ENCODE measurements at regions not wholly inside any gene's neighbourhood (a gene's known extent, or its start where the extent isn't known, plus 50 kb on each side); places are given as distances from the start of the nearest gene placed in this dataset.

DNA sequence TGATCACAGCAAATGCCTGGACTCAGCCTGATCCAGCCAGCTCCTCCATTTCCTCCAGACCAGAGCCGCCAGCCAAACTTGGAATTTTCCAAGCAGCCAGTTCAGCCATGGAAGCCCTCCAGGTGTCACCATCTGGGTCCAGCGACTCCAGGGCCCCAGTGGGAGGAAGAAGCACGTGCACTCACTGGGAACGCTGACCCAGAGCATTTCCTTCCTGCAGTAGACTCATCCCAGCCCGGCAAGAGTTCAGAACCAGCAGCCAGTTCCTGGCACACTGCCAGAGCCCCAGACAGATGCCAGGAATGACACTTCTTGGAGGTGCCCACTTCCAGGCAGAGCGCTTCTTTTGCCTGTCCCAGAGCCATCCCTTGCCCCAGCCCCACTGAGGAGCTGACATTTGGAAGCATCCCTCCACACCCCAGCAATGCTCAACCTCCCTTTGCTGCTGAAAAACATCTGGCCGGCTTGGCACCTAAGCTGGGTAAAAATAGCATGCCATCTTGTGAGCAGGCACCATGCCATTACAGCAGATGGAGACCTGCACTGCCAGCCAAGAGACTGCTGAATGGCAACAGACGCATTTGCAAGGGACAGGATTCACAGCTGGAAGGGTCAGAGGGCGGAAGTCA is 460.3 kb upstream of the PROK2 start:
- Histone ChIP-seq H3K36me3 (replicated peaks; ENCODE audit: control insufficient read depth, insufficient read depth, low read length) (no peaks in the 10 kb centered on the region), H3K4me3 (ENCODE audit: insufficient read depth, low read depth, low read length) (no peak overlapping the region), H3K27me3 (ENCODE audit: control insufficient read depth, insufficient read depth, low read length) (no peaks in the 10 kb centered on the region)
- DNase-seq, result no peak

DNA sequence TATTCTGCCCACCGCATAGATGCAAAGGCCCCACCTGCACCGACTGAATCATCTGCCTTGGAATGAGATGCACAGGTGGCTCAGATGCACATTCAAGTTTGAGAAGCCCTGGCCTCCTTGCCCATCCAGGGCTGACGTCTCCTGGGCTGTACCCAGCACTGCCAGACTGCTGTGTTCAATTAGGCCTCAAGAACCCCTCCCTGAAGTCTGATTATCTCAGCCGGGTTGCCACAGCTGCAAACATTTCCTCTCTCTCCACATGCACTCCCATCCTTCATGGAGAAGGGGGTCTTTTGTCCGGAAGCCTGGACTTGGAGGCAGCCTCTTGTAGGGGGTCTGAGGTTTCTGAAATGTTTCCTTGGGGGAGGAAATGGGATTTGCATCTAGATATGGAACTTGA is 459.4 kb upstream of the PROK2 start:
- Histone ChIP-seq H3K4me3 (ENCODE audit: insufficient read depth, low read depth, low read length) (no peak overlapping the region), H3K27me3 (ENCODE audit: control insufficient read depth, insufficient read depth, low read length) (no peaks in the 10 kb centered on the region), H3K36me3 (replicated peaks; ENCODE audit: control insufficient read depth, insufficient read depth, low read length) (no peaks in the 10 kb centered on the region)
- DNase-seq, result no peak

DNA sequence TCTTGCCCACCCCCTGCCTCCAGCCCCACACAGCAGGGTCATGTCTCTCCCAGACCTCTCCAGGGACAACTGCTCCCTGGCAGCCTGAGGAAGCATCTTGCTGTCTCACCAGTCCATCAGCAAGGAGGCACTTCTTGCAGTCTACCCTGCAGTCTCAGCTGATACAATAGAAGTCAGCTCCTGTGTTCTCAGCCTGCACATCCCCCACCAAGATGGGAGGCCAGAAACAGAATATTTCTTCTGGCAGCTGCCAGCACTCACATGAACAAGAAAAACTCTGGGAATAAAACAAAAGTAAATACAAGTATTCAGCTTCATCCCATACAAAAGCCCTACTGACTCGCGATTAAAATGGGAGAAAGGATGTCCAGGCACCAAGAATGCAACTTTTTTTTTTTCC is 457.4 kb upstream of the PROK2 start:
- Histone ChIP-seq H3K27me3 (ENCODE audit: control insufficient read depth, insufficient read depth, low read length) (no peaks in the 10 kb centered on the region), H3K4me3 (ENCODE audit: insufficient read depth, low read depth, low read length) (no peak overlapping the region), H3K36me3 (replicated peaks; ENCODE audit: control insufficient read depth, insufficient read depth, low read length) (no peaks in the 10 kb centered on the region)
- DNase-seq, result no peak

DNA sequence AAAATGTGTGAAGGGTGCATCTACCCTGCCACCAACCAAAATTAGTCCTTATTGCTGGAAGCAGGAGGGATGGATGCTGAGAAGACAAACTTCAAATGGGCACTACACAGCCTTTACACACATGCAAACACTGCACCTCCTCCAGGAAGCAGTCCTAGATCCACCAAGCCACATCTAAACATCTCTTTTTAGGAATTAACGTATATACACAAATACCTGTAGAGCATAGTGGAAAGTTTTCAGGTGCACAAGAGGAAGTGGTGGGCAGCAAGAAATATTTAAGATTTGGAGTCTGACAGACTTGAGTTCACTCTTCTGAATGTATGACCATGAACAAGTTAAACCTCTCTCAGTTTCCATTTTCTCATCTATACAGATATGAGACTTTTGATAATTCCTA is 456.6 kb upstream of the PROK2 start:
- no peaks in the 10 kb centered on the region for H3K36me3 ChIP-seq (replicated peaks; ENCODE audit: control insufficient read depth, insufficient read depth, low read length)
- H3K27me3 ChIP-seq (ENCODE audit: control insufficient read depth, insufficient read depth, low read length), result no peaks in the 10 kb centered on the region
- H3K4me3 ChIP-seq (ENCODE audit: insufficient read depth, low read depth, low read length), result no peak overlapping the region
- DNase-seq, result no peak

DNA sequence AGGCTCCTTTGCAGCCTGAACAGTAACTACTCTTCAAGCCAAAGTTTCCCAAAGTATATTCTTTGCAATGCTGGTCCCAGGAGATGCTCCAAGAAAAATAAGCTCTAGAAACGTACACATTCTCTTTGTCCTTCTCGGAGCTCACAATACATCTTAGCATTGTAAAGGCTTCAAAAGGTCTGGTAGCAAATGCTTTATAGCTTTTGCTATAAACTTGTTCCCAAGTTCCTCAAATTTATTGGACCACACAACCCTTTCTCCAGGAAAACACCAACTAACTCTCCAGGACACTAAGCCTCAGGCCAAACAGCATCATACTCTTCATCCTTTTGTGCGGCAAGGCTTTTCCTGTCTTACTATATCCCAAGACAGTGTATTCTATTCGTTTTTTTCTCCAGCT is 455.6 kb upstream of the PROK2 start:
- DNase-seq, result no peak

DNA sequence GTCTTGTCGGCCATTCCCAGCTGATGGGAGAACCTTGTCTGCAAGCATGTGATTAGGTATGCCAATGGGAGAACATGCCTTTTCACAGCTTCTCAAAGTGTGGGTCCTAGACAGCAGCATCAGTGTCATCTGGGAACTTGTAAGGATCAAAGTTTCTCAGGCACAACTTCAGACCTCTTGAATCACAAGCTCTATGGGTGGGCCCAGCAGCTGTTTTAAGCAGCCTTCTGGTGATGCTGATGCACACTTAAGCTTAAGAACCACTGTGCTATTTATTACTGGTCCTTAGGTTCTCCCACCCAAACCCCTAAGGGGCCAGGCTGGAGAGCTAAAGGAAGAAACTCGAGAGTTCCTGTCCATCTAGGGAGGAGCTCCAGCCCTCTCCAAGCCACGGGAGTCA is 453.9 kb upstream of the PROK2 start:
- Histone ChIP-seq H3K27me3 (ENCODE audit: control insufficient read depth, insufficient read depth, low read length) (no peaks in the 10 kb centered on the region), H3K4me3 (ENCODE audit: insufficient read depth, low read depth, low read length) (no peak overlapping the region), H3K36me3 (replicated peaks; ENCODE audit: control insufficient read depth, insufficient read depth, low read length) (no peaks in the 10 kb centered on the region)
- DNase-seq, result no peak

More for the DNA sequence above, 455.6 kb upstream of the PROK2 start:
- Histone ChIP-seq H3K4me3 (ENCODE audit: insufficient read depth, low read depth, low read length) (no peak overlapping the region), H3K27me3 (ENCODE audit: control insufficient read depth, insufficient read depth, low read length) (no peaks in the 10 kb centered on the region), H3K36me3 (replicated peaks; ENCODE audit: control insufficient read depth, insufficient read depth, low read length) (no peaks in the 10 kb centered on the region)

DNA sequence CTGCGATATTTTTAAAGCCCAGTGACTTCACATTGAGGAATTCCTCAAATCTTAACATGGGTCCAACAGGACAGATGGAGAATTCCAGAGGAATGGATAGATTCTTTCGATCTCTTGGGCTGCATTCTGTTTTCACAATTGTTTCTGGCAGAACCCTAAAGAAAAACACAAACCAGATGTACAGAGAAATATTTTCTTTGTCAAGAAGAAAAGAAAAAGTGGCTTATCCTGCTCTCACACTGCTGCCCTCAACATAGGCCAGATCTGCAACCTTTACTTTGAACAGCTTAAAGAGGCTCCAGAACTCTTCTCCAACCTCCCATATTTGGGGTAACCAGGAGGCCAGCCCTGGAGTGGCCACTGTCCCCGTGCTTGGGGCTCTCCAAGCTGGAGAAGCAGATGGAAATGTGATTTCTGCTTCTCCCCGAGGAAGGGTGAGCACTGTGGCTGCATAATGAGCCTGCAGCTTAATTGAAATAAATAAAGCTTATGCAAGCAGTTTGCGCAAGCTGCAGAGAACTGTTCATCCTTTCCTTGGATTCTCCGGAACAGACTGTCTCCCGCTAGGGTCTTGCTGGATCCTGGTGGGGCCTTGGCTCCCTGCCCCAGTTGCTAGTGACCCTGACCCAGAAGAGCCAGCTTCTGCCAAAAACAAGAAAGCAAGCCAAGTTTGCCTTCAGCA is 453.2 kb upstream of the PROK2 start:
- Histone ChIP-seq H3K36me3 (replicated peaks; ENCODE audit: control insufficient read depth, insufficient read depth, low read length) (no peaks in the 10 kb centered on the region), H3K4me3 (ENCODE audit: insufficient read depth, low read depth, low read length) (no peak overlapping the region), H3K27me3 (ENCODE audit: control insufficient read depth, insufficient read depth, low read length) (no peaks in the 10 kb centered on the region)
- DNase-seq, result no peak

DNA sequence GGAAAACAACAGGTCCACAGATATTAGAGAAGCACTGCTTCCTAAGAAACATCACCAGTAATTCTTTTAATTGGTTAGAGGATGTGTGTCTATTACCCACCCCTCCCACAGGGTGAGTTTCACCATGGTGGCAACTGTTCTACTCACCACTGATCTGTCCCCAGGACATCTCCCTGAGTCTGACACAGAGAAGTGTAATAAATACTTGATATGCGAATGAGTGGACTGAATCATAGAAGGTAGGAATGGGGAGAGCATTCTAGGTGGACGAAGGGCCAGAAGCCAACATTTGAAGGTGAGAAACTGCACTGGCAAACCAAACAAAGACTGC is 452.7 kb upstream of the PROK2 start:
- Histone ChIP-seq H3K36me3 (replicated peaks; ENCODE audit: control insufficient read depth, insufficient read depth, low read length) (no peaks in the 10 kb centered on the region), H3K4me3 (ENCODE audit: insufficient read depth, low read depth, low read length) (no peak overlapping the region), H3K27me3 (ENCODE audit: control insufficient read depth, insufficient read depth, low read length) (no peaks in the 10 kb centered on the region)
- no peak for DNase-seq

DNA sequence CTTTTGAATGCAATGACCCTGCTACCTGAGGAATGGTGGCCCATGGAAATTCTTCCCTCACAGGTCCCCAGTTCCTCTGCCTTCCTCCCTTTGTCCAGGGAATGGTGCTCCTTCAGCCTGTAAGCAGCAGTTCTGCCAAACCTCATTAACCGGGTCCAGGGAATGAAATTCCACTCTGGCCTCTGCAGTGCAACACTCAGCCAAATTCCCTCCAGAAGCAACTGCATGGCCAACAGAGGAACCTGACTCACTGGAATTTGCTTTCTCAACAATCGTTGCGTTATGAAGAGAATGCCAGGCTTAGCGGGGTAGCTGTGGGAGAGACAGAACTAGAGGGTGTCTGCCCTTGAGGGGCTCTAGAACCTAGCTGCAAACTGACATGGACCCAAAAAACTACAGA is 449.4 kb upstream of the PROK2 start:
- DNase-seq, result no peak
- no peaks in the 10 kb centered on the region for H3K27me3 ChIP-seq (ENCODE audit: control insufficient read depth, insufficient read depth, low read length)
- no peak overlapping the region for H3K4me3 ChIP-seq (ENCODE audit: insufficient read depth, low read depth, low read length)
- no peaks in the 10 kb centered on the region for H3K36me3 ChIP-seq (replicated peaks; ENCODE audit: control insufficient read depth, insufficient read depth, low read length)

DNA sequence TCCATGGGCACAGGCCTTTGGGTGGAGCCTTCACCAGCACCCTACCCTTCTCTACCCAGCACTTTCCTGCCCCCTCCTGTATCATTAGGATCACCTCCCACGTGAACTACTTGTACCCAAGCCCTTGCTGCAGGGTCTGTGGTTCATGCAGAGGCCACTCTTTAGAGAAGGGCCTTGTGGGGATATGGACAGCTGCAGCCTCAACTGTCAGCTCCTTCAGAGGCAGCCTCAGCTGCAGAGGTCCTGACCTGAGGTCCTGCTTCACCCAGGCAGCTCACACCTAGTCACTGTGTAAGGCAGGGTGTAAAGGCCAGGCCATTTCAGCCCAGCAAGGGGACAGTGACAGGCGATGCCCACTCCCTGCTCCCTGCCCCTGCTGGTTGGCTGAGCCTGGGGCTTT is 448.6 kb upstream of the PROK2 start:
- no peak overlapping the region for H3K4me3 ChIP-seq (ENCODE audit: insufficient read depth, low read depth, low read length)
- DNase-seq, result no peak
- H3K27me3 ChIP-seq (ENCODE audit: control insufficient read depth, insufficient read depth, low read length), result no peaks in the 10 kb centered on the region
- H3K36me3 ChIP-seq (replicated peaks; ENCODE audit: control insufficient read depth, insufficient read depth, low read length), result no peaks in the 10 kb centered on the region

DNA sequence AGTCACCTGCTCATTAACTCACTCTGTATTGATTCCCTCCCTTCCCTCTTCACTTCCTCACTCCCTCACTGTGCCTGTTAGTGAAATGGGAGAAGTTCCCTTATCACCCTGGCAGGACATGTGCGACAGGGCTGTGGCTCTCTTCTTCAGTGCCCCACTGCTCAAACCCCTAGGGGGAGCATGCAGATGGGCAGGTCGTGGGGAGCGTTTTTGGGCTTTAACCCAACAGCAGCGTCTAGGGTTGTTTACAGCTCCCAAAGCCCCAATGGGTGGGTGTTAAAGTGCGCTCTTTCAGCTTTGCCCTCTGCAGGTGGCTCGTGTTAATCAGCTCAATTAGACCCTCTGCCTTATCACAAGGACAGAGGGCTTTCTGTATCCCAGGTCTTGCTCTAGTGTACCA is 447.8 kb upstream of the PROK2 start:
- DNase-seq, result no peak
- no peak overlapping the region for H3K4me3 ChIP-seq (ENCODE audit: insufficient read depth, low read depth, low read length)
- no peaks in the 10 kb centered on the region for H3K27me3 ChIP-seq (ENCODE audit: control insufficient read depth, insufficient read depth, low read length)
- no peaks in the 10 kb centered on the region for H3K36me3 ChIP-seq (replicated peaks; ENCODE audit: control insufficient read depth, insufficient read depth, low read length)

DNA sequence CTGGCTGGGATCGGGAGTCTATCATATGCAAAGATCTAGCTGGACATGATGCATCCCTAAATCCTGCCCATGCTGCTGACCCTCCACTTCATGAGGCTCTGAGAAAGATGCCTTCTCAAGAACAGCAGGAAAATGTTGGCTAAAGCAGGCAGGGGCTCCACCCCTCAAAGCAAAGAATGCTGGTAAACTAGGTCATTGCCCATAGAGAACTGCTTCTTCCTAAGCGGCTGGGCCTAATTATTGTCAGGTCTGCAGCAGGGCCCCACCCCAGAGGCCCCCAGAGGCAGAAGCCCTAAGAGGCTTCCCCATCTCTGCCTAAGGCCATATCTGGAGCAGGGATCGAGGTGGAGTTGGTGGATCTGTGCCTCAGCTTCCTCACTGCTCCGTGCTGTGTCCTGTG is 447.4 kb upstream of the PROK2 start:
- Histone ChIP-seq H3K4me3 (ENCODE audit: insufficient read depth, low read depth, low read length) (no peak overlapping the region), H3K36me3 (replicated peaks; ENCODE audit: control insufficient read depth, insufficient read depth, low read length) (no peaks in the 10 kb centered on the region), H3K27me3 (ENCODE audit: control insufficient read depth, insufficient read depth, low read length) (no peaks in the 10 kb centered on the region)
- DNase-seq, result no peak

DNA sequence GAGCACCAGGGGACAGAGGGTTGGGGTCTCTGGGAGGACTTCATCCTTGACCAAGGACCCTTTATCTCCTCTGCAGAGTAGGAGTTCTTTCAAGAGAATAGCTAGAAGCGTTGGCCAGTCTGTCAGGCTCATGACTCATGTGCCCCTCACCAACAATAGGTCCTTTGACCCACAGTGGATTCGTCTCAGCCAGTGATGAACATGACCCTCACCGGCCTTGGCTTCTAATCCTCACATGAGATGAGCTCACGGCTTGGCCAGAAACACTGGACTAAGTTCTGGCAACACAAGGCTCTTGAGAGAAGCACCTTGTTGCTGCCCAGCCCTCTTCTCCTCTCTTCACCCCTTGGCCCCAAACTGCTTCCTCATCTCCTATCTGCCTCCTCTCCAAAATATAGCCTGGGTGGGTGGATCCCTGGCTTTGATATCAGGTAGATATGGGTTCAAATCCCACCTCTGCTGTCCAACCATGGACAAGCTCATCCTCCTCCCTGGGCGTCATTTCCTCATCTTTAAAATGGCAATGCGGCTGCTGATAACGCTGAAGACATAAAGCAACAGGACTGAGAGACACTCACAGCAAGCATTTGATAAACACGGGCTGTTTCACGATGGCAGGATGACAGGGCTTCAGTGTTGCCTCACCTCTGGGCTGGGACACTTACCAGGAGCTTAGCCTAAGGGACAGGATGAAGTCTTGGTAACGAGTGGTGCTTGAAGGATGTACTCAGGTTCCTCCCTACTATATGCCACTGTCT is 446.7 kb upstream of the PROK2 start:
- no peak for DNase-seq
- Histone ChIP-seq H3K4me3 (ENCODE audit: insufficient read depth, low read depth, low read length) (no peak overlapping the region), H3K36me3 (replicated peaks; ENCODE audit: control insufficient read depth, insufficient read depth, low read length) (no peaks in the 10 kb centered on the region), H3K27me3 (ENCODE audit: control insufficient read depth, insufficient read depth, low read length) (no peaks in the 10 kb centered on the region)

DNA sequence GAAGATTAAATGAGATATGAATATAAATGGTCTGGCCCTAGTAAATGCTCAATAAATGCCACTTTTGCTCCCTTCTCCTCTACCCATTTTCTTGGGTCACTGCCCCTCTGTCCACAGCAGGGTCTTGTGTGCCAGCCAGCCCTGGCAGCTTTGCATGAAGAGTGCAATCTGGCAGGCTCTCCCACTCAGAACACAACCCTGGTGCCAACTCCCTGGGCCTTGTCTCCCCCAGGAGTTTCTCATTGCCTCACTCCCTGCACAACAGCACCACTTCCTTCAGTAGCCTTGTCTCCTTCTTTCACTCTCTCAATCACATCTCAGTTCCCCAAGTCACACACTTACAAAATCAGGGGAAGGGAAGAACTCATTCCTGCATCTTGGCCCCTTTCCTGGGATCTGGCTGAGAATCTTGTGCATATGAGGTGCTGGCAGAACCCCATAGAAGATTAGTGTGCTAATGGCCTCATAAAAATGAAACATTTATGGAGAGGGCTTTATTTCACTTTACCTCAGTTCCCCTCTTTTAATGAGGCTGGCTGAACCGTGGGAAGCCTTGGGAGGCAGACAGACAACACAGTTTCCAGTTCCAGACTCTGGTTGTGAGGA is 445.9 kb upstream of the PROK2 start:
- H3K36me3 ChIP-seq (replicated peaks; ENCODE audit: control insufficient read depth, insufficient read depth, low read length), result no peaks in the 10 kb centered on the region
- no peak overlapping the region for H3K4me3 ChIP-seq (ENCODE audit: insufficient read depth, low read depth, low read length)
- DNase-seq, result no peak
- no peaks in the 10 kb centered on the region for H3K27me3 ChIP-seq (ENCODE audit: control insufficient read depth, insufficient read depth, low read length)

DNA sequence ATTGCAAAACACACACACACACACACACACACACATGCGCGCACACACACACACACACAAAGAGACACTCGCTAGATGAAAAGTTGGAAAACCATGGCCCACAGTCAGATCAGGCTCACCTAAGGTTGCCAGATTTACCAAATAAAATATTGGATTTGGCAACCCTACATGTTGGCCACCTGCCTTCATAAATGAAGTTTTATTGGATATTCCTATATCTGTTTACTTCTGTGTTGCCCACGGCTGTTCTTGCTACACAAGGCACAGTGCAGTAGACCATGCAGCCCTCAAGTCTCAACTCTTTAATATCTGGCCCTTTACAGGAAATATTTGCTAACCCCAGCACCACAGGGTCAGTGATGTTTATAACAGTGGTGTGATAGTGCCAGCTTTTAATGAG is 445.0 kb upstream of the PROK2 start:
- Histone ChIP-seq H3K4me3 (ENCODE audit: insufficient read depth, low read depth, low read length) (no peak overlapping the region), H3K27me3 (ENCODE audit: control insufficient read depth, insufficient read depth, low read length) (no peaks in the 10 kb centered on the region), H3K36me3 (replicated peaks; ENCODE audit: control insufficient read depth, insufficient read depth, low read length) (no peaks in the 10 kb centered on the region)
- no peak for DNase-seq

All from H7 (cell line).